ENCODE measurements at regions not wholly inside any gene's neighbourhood (a gene's known extent, or its start where the extent isn't known, plus 50 kb on each side); places are given as distances from the start of the nearest gene placed in this dataset.

DNA sequence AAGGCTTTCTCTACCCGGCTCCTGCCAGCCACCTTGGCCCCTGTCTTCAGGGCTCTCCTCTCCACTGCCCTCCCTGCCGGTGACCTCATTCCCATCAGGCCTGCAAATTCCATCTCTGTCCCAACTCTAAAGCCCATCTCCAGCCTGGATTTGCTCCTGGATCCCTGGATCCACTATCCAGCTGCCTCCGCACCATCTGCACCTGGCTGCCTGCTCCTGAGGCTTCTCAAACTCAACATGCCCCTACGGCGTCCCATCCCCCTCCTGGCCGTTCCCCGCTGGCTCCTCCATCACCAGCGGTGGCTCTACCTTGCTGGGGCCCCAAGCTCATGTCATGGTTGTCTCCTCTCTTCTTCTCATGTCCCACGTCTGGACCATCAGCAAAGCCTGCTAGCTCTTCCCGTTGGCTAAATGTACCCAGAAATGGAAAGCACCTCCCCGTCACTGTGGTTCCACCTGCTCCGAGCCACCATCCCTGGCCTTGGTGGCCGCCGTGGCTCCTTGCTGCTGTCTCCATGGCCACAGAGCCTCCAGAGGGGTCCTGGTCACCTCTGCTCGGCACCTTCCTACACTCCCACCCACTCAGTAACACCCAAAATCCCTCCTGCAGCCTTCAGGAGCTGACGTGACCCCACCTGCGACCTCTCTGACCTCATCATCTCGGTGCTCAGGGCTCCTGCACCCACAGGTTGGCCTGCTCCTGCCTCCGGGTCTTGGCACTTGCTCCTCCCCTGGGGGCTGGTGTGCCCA, 58.5 kb downstream of the ADRA2C start:
- no peak overlapping the region for H2AFZ ChIP-seq (ENCODE audit: low read length)
- CTCF ChIA-PET, result no interaction called here
- H3K4me1 ChIP-seq (ENCODE audit: insufficient read depth, low read length), result no peaks in the 10 kb centered on the region
- POLR2A ChIA-PET (ENCODE audit: unreplicated experiment), result no interaction called here
- H3K36me3 ChIP-seq (ENCODE audit: low read depth, low read length), result no peaks in the 10 kb centered on the region
- H3K9ac ChIP-seq (ENCODE audit: low read length), result no peak overlapping the region
- H3K4me3 ChIP-seq (ENCODE audit: low read length), result no peak overlapping the region
- TF ChIP-seq EZH2phosphoT487 (IDR thresholded peaks at IDR 0.05; ENCODE audit: borderline replicate concordance, low read length) (no peak), EZH2 (IDR thresholded peaks at IDR 0.05; ENCODE audit: low read length, unreplicated experiment) (no peak)
- TF ChIP-seq, protein P1, sequence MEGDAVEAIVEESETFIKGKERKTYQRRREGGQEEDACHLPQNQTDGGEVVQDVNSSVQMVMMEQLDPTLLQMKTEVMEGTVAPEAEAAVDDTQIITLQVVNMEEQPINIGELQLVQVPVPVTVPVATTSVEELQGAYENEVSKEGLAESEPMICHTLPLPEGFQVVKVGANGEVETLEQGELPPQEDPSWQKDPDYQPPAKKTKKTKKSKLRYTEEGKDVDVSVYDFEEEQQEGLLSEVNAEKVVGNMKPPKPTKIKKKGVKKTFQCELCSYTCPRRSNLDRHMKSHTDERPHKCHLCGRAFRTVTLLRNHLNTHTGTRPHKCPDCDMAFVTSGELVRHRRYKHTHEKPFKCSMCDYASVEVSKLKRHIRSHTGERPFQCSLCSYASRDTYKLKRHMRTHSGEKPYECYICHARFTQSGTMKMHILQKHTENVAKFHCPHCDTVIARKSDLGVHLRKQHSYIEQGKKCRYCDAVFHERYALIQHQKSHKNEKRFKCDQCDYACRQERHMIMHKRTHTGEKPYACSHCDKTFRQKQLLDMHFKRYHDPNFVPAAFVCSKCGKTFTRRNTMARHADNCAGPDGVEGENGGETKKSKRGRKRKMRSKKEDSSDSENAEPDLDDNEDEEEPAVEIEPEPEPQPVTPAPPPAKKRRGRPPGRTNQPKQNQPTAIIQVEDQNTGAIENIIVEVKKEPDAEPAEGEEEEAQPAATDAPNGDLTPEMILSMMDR (conservative IDR thresholded peaks at IDR 0.05; ENCODE audit: low read depth, low read length), result no peak
- no peaks in the 10 kb centered on the region for H4K20me1 ChIP-seq (ENCODE audit: low read length)
- DNase-seq (no peak), ATAC-seq (no peak)
- no peaks in the 10 kb centered on the region for H3K9me2 ChIP-seq (replicated peaks; ENCODE audit: low read length)
- no peaks in the 10 kb centered on the region for H3F3A ChIP-seq (ENCODE audit: low read length, unreplicated experiment)
- no peak overlapping the region for H3K27ac ChIP-seq (ENCODE audit: low read length)
- H3K27me3 ChIP-seq (ENCODE audit: low read length), result 0 out of 2 replicates have a peak, but pooled peaks cover 9% of the 10 kb centered on the region
- no TSS peak for BruUV-seq (replicated peaks)
- no peak overlapping the region for H3K4me2 ChIP-seq (ENCODE audit: low read length)
- H3K79me2 ChIP-seq (ENCODE audit: low read length), result no peaks in the 10 kb centered on the region
- no peaks in the 10 kb centered on the region for H3K9me3 ChIP-seq (ENCODE audit: low read length)
- intact Hi-C loops (cut with micrococcal nuclease), result no loop called here

DNA sequence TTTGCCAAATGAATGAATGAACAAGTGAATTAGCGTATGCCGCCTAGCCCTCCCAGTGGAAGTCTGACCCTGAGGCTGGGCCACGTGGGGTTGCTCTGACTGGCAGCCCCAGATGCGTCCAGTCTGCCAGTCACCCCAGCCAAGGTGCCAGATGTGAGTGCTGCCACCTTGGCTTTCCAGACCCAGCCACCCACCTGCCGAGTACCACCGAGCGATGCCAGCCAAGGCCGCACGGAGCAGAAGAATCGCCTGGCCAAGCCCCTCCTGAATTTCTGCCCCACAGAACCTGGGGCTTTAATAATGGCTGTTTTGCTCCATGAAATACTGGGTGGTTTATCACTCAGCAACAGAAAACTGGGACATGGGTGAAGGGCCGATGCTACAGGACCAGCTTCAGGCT, 59.3 kb downstream of the ADRA2C start:
- BruUV-seq (replicated peaks), result no TSS peak
- H3K9me3 ChIP-seq (ENCODE audit: low read length), result no peaks in the 10 kb centered on the region
- no peaks in the 10 kb centered on the region for H3F3A ChIP-seq (ENCODE audit: low read length, unreplicated experiment)
- TF ChIP-seq EZH2phosphoT487 (IDR thresholded peaks at IDR 0.05; ENCODE audit: borderline replicate concordance, low read length) (no peak), EZH2 (IDR thresholded peaks at IDR 0.05; ENCODE audit: low read length, unreplicated experiment) (no peak)
- TF ChIP-seq, protein P1 (conservative IDR thresholded peaks at IDR 0.05; ENCODE audit: low read depth, low read length), result no peak
- H3K9me2 ChIP-seq (replicated peaks; ENCODE audit: low read length), result no peaks in the 10 kb centered on the region
- H3K9ac ChIP-seq (ENCODE audit: low read length), result no peak overlapping the region
- H3K27ac ChIP-seq (ENCODE audit: low read length), result no peak overlapping the region
- DNase-seq, result no peak
- POLR2A ChIA-PET (ENCODE audit: unreplicated experiment), result no interaction called here
- intact Hi-C loops (cut with micrococcal nuclease), result no loop called here
- 0 out of 2 replicates have a peak, but pooled peaks cover 9% of the 10 kb centered on the region for H3K27me3 ChIP-seq (ENCODE audit: low read length)
- no peaks in the 10 kb centered on the region for H3K79me2 ChIP-seq (ENCODE audit: low read length)
- no peak for ATAC-seq
- CTCF ChIA-PET, result no interaction called here
- H3K36me3 ChIP-seq (ENCODE audit: low read depth, low read length), result no peaks in the 10 kb centered on the region
- H3K4me1 ChIP-seq (ENCODE audit: insufficient read depth, low read length), result no peaks in the 10 kb centered on the region
- no peak overlapping the region for H3K4me2 ChIP-seq (ENCODE audit: low read length)
- no peak overlapping the region for H3K4me3 ChIP-seq (ENCODE audit: low read length)
- H4K20me1 ChIP-seq (ENCODE audit: low read length), result no peaks in the 10 kb centered on the region
- H2AFZ ChIP-seq (ENCODE audit: low read length), result no peak overlapping the region

Measured in PC-3 (cell line).